Lung (tissue), 11 donors: ENCODE measurements at regions not wholly inside any gene's neighbourhood (a gene's known extent, or its start where the extent isn't known, plus 50 kb on each side); places are given as distances from the start of the nearest gene placed in this dataset.
"Not testable (repeated sequence)": the region's sequence is repeated elsewhere in the genome, so short reads cannot be mapped to it uniquely, and the experiment has no call there.

Experiments used
- ATAC-seq: fragments of 200-7000 bp; cut with Tn5 transposase; one replicate; pipeline ENCODE4 v1.9.1; 2020; ENCODE audit warnings: moderate number of reproducible peaks; ENCODE audit not compliant: insufficient read depth, low FRiP score
- DNase-seq, 3 donors: peaks; one replicate each; pipeline ENCODE4 v3.0.0-alpha.2; 2013 to 2017
- H3K27ac ChIP-seq, 2 donors: one replicate each; pipeline ENCODE4 v1.5.1; 2013; ENCODE audit warnings: mild to moderate bottlenecking in 2 of 2, moderate library complexity in 2 of 2, control low read depth in 1 of 2, inconsistent platforms in 1 of 2, low read depth in 1 of 2, low read length in 1 of 2
- H3K27me3 ChIP-seq, 3 donors: one replicate each; pipeline ENCODE4 v1.5.1; 2013; ENCODE audit warnings: low read length in 2 of 3; ENCODE audit not compliant: control insufficient read depth in 3 of 3, insufficient read depth in 3 of 3
- H3K36me3 ChIP-seq, 4 donors: one replicate each; pipeline ENCODE4 v1.5.1; 2013; ENCODE audit warnings: low read length in 4 of 4, mild to moderate bottlenecking in 1 of 4, moderate library complexity in 1 of 4; ENCODE audit not compliant: control insufficient read depth in 4 of 4, insufficient read depth in 4 of 4
- H3K4me1 ChIP-seq, 5 donors: one replicate each; pipeline ENCODE4 v1.5.1; 2013; ENCODE audit warnings: low read length in 5 of 5, mild to moderate bottlenecking in 2 of 5, moderate library complexity in 1 of 5; ENCODE audit not compliant: control insufficient read depth in 5 of 5, insufficient read depth in 5 of 5
- H3K4me3 ChIP-seq: one replicate; pipeline ENCODE4 v1.5.1; 2013; ENCODE audit warnings: mild to moderate bottlenecking, control low read depth, moderate library complexity
- H3K9ac ChIP-seq, 2 donors: one replicate each; pipeline ENCODE4 v1.5.1; 2013; ENCODE audit warnings: low read length in 2 of 2, control low read depth in 1 of 2; ENCODE audit not compliant: insufficient read depth in 1 of 2
- H3K9me3 ChIP-seq, 4 donors: one replicate each; pipeline ENCODE4 v1.5.1; 2013; ENCODE audit warnings: low read length in 3 of 4, mild to moderate bottlenecking in 1 of 4, moderate library complexity in 1 of 4; ENCODE audit not compliant: control insufficient read depth in 4 of 4, insufficient read depth in 3 of 4
- WGBS, 2 donors: extraction: QIAGEN DNeasy Blood & Tissue Kit; methylation state at CpG; one replicate each; pipeline ENCODE4 v1.1.7; 2013; 5-methylcytosine and 5-hydroxymethylcytosine counted together
- TF ChIP-seq, protein P1 (sequence below): IDR thresholded peaks from 2 replicates; pipeline ENCODE4 v1.5.1; 2012; ENCODE audit warnings: mild to moderate bottlenecking; ENCODE audit errors: control extremely low read depth, extremely low read depth
- donor health status: control.
- donor health status: control.
- donor health status: Bipolar disorder and iron deficiency.
- donor health status: healthy.
- donor health status: DM: yes; HTN: yes; CAD: no.

DNA sequence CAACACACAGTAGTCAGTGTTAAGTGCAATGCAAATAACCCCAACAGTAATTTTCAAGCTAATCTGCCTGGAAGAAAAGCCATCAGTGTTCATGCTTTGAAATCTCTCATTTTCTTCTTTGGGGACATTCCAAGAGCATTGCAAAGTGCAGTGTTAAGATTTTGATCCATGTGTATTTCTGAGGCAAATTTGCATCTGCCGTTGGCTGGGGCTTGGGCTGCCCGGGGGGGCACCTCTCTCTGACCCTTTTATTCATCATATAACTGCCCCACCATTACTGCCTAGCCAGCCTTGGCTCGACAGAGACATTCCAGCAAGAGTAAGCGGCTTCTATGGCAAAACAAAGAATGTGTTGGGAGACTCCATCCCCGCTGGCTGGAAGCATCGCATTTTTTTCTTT is 483.5 kb downstream of the BRD1 start:
- Histone ChIP-seq H3K36me3 (no peaks in the 10 kb centered on the region), H3K4me1 (peaks cover 0 to 3% (median 0%) of the 10 kb centered on the region in 5 donors), H3K9me3 (peaks cover 0 to 2% (median 0%) of the 10 kb centered on the region in 4 donors), H3K27ac (no peak overlapping the region), H3K27me3 (peaks cover 0 to 3% (median 0%) of the 10 kb centered on the region in 3 donors), H3K4me3 (no peak overlapping the region), H3K9ac (no peak overlapping the region)
- peak in 1 of 3 donors; percentile 6 for DNase-seq
- no peak for ATAC-seq
- WGBS, 2 donors: 35 to 59% methylated on average over 6 of the region's 6 CpGs
- TF ChIP-seq, protein P1, sequence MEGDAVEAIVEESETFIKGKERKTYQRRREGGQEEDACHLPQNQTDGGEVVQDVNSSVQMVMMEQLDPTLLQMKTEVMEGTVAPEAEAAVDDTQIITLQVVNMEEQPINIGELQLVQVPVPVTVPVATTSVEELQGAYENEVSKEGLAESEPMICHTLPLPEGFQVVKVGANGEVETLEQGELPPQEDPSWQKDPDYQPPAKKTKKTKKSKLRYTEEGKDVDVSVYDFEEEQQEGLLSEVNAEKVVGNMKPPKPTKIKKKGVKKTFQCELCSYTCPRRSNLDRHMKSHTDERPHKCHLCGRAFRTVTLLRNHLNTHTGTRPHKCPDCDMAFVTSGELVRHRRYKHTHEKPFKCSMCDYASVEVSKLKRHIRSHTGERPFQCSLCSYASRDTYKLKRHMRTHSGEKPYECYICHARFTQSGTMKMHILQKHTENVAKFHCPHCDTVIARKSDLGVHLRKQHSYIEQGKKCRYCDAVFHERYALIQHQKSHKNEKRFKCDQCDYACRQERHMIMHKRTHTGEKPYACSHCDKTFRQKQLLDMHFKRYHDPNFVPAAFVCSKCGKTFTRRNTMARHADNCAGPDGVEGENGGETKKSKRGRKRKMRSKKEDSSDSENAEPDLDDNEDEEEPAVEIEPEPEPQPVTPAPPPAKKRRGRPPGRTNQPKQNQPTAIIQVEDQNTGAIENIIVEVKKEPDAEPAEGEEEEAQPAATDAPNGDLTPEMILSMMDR: no peak

GRCh38 chr22:49340406-49340805 is 487.3 kb downstream of the BRD1 start:
- Histone ChIP-seq H3K4me1 (peaks cover 0 to 3% (median 0%) of the 10 kb centered on the region in 5 donors), H3K9ac (no peak overlapping the region), H3K27me3 (peaks cover 0 to 3% (median 0%) of the 10 kb centered on the region in 3 donors), H3K27ac (no peak overlapping the region), H3K9me3 (peaks cover 0 to 2% (median 0%) of the 10 kb centered on the region in 4 donors), H3K4me3 (no peak overlapping the region), H3K36me3 (no peaks in the 10 kb centered on the region)
- DNase-seq: no peak
- 82 to 90% methylated on average over 8 of the region's 8 CpGs for WGBS, 2 donors
- TF ChIP-seq, protein P1: no peak
- ATAC-seq: no peak

GRCh38 chr22:49336483-49336882 is 491.2 kb downstream of the BRD1 start:
- not testable (repeated sequence) for H3K4me1 ChIP-seq, H3K27ac ChIP-seq, H3K27me3 ChIP-seq, DNase-seq, ATAC-seq, H3K9ac ChIP-seq, H3K4me3 ChIP-seq, H3K36me3 ChIP-seq, H3K9me3 ChIP-seq
- WGBS, 2 donors: 81 to 87% methylated on average over 10 of the region's 10 CpGs

- peaks cover 0 to 12% (median 0%) of the 10 kb centered on the region in 4 donors for H3K9me3 ChIP-seq
- H3K27me3 ChIP-seq: peaks cover 0 to 6% (median 3%) of the 10 kb centered on the region in 3 donors
- 88 to 89% methylated on average over 10 of the region's 10 CpGs for WGBS, 2 donors
- TF ChIP-seq, protein P1: no peak
- DNase-seq (no peak), ATAC-seq (no peak)
- H3K27ac ChIP-seq: no peak overlapping the region
- H3K4me1 ChIP-seq: no peaks in the 10 kb centered on the region
- H3K36me3 ChIP-seq: no peaks in the 10 kb centered on the region
- H3K9ac ChIP-seq: no peak overlapping the region
- H3K4me3 ChIP-seq: no peak overlapping the region
Observed at GRCh38 chr22:49334976-49335375, 492.7 kb downstream of the BRD1 start.
